HG03520 (cell line): ENCODE measurements at regions not wholly inside any gene's neighbourhood (a gene's known extent, or its start where the extent isn't known, plus 50 kb on each side); places are given as distances from the start of the nearest gene placed in this dataset.
"Not testable (repeated sequence)": the region's sequence is repeated elsewhere in the genome, so short reads cannot be mapped to it uniquely, and the experiment has no call there.

ENCODE experiments used
- ATAC-seq: cut with Tn5 transposase; IDR thresholded peaks from one replicate; pipeline ENCODE4 v1.9.1; 2021; ENCODE audit warnings: mild to moderate bottlenecking, moderate library complexity; ENCODE audit not compliant: unreplicated experiment

DNA sequence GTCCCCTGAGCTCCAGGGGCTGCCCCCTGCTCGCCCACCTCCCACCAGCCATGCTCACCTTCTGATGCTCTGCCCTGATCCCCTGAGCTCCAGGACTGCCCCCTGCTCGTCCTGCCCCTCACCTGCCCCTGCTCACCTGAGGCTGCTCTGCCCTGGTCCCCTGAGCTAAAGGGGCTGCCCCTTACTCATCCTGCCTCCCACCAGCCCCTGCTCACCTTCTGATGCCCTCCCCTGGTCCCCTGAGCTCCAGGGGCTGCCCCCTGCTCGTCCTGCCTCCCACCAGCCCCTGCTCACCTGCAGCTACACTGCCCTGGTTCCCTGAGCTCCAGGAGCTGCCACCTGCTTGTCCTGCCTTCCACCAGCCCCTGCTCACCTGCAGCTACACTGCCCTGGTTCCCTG lies 247.2 kb downstream of the TMEM121 start:
- ATAC-seq: no peak

DNA sequence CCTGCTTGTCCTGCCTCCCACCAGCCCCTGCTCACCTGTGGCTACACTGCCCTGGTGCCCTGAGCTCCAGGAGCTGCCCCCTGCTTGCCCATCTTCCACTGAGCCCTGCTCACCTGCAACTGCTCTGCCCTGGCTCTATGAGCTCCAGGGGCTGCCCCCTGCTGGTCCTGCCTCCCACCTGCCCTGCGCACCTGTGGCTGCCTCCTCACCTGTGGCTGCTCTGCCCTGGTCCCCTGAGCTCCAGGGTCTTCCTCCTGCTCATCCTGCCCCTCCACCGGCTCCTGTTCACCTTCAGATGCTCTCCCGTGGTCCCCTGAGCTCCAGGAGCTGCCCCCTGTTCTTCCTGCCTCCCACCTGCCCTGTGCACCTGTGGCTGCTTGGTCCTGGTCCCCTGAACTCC lies 247.6 kb downstream of the TMEM121 start:
- no peak for ATAC-seq

DNA sequence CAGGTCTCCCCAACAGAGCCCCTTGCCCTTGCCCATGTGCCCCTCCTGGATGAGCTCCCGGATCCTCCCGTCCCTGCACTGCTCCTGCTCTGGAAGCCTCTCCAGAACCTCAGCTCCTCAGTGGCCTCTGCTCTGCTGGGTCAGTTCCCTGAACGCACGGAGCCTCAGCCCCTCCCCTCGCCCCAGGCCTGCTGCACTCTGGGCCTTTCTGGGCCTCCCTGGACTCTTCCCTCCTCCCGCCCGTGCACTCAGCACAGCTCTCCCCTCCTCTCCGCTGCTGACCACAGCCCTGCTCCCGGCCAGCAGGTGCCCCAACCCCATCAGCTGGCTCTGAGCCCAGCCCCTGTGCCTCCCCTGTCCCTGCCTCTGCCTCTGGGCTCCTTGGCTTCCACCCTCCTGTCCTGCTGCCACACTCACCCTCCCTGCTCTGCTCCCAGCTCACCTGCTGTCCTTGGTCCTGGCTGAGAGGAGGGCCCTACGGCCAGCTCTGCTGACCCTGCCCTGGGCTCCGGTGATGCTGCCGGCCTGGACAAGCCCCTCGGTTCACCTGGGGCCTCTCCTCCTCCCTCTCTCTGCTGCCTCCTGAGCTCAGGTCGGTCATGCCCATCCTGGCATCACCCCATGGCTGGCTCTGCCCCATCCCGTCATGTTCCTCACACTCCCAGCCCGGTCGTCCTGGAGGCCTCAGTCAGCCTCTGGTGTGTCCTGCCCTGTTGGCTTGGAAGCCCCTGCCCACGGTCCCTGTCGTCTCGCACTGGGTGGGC lies 248.4 kb downstream of the TMEM121 start:
- not testable (repeated sequence) for ATAC-seq

DNA sequence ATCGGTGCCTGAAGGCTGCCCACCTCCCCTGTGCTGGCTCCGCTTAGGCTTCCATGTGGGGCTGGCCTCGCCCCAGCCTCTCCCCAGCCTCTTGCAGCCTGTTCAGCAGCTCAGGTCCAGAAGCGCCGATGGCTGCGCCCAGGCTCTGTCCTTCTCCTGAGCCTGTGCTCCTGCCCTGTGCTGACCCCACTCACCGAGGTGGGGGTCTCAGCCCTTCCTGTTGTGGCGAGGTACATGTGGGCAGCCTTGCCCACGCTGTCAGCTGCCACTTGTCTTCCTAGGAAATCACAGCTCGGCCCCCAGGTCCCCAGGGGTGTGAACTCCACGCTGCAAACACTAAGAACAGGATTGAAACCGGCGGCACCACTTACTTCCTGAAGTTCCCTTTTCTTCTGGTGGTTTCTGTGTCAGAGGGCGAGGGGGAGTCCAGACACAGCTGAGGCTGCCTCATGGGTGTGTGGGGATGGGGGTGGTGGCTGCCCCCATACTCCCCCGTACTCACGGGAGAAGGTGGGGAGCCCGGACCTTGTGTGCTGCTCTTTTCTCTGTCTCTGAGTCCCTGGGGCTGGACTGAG lies 249.1 kb downstream of the TMEM121 start:
- ATAC-seq: not testable (repeated sequence)

DNA sequence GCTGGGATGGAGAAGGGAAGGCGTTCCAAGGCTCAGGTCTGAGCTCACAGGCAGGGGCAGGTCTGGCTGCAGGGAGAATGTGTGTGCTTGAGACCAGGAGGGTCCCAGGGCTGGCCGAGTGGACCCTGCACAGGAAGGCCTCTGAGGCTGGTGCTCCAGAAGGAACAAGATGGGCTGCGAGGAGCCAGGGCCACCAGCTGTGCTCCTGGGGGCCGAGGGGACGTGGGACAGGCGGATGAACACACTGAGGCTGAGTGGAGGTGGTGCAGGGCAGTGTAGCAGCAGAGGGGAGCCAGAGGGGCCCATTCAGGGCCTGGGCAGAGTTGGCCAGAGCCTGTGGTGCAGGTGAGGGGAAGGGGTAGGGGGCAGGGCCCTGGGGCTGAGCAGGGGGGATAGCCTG lies 249.7 kb downstream of the TMEM121 start:
- not testable (repeated sequence) for ATAC-seq

DNA sequence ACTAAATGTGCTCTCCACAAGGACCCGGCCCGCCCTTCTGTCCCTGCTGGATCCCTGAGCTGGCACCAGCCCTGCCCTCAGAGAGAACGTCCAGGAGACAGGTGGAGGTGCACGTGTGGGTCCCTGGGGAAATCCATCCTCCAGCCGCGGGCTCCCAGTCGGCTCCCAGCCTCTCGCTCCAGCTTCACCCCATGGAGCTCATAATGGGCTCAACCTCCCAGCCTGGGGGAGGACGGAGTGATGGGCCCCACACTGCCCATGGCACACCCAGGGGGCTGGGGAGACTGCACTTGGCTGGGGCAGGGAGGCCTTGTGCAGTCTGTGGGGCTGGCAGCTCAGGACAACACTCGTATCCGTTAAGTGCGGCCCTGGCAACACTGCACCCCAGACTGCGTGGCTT lies 250.5 kb downstream of the TMEM121 start:
- no peak for ATAC-seq

DNA sequence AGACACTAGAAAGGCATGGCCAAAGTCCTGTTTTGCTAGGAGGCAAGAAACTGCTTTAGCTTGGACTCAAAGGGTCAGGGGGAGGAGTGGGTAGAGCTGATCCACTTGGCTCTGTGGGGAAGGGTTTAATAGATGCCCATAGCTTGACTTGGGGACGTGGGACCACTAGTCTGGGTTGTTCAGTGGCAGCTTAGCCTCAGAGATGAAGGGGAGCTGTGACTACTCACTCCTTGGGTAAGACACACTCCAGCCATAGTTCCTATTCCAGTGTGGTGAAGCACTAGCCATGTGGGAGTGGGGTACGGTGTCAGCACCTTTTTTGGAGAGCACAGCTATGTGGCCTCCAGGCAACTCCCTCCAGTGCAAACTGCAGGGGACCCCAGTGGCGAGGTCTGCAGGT lies 257.3 kb downstream of the TMEM121 start:
- no peak for ATAC-seq

DNA sequence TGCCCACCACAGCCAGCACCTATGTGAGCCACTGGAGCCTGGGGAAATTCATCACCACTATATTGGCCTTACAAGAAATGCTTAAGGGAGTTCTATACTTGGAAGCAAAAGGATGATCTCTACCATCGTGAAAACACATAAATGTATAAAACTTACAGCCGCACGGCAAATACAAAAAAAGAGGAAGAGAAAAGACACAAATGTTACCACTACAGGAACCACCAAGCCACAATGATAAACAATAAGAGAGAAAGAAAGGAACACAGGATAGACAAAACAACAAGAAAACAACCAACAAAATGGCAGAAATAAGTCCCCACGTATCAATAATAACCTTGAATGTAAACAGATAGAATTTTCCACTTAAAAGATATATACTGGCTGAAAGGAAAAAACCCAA lies 267.5 kb downstream of the TMEM121 start:
- ATAC-seq: no peak

DNA sequence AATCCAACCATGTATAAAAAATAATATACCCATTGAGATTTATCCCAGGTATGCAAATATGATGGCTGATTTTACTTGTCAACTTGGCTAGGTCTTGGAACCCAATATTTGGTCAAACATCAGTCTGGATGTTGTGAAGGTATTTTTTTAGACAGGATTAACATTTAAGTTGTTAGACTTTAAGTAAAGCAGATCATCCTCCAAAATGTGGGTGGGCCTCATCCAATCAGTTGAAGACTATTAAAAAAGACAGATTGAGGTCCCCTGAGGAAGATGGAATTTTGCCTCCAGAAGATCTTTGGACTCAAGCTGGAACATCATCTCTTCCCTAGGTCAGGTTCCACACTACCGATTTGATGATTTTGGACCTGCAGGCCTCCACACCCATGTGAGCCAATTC lies 271.2 kb downstream of the TMEM121 start:
- no peak for ATAC-seq

DNA sequence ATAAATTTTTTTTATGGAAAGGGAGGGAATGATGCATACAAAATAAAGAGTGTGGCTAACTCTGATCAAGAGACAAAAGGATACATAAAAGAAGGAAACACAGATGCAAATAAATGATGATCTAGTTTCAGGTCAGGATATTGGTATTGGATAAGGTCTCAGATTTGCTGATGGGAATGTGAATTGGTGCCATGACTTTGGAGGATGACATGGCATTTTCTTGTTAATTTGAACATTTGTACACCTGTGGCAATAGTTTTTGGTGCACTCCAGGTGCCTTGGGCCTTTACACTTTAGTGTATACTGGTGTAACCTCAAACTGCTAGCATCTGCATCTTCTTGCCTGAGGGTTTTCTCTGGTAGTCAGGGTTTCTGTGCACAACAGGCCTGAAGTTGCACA lies 279.3 kb downstream of the TMEM121 start:
- no peak for ATAC-seq

DNA sequence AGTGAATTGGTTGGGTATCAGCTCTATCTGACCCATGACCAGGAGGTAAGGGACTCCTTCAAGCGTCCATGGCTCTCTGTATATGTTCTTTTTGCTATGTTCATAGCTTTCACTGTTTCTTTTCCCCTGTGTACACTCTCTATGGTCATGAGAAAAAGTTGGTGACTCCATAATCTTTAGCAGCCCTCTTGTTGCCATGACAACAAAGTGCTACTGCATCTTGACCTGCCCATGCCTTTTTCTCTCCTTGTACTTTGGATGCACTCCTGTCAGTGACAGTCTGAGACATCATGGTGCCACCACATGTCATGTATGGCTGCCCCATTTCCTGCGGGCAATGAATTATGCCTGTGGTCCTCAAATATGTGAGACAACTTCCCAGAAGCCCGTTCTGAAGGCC lies 280.2 kb downstream of the TMEM121 start:
- no peak for ATAC-seq

DNA sequence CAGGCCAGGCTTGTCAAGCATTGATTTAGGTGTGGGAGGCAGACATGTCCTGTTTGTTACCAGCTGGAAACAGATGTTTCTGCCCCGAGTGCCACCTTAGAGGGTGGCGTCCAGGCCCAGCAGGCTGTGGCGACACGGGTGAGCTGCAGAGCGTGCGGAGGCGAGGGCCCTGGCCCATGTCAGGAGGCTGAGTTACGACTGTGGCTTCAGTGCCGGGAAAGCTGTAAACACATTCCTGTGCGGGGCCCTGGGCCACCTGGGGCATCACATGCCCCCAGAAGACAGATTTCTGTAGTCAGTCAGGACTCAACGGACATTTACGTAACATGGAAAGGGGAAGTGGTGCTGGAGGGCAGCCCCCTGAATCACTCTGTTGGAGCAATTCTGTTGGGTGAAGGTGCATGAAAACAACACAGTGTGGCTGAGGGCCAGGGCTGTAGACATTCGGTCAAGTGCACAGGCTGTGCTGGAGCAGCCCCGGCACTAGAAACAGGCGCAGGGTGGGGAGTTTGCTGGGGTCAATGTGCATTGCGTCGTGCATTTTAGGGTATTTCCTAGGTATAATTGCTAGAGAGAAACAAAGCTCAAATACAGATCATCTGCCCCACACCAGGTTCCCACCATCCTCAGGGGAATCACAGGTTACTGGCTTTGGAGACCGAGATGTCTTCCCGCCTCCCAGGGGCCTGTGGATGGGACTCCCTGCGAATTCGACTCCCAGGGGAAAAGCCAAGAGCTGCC lies 291.8 kb downstream of the TMEM121 start:
- no peak for ATAC-seq

DNA sequence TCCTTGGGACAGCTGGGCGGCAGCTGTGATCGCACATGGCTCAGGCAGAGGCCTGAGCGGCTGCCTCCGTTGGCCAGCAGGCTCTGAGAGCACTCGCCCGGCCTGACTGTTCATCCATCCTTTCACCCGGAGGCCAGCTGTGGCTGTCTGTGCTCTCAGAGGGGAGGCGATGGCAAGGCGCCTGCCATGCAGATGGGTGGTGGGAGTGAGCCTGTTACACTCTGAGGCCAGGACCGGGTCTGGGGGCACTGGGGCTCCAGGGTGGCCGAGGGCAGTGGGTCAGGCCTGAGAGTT lies 292.3 kb downstream of the TMEM121 start:
- no peak for ATAC-seq

DNA sequence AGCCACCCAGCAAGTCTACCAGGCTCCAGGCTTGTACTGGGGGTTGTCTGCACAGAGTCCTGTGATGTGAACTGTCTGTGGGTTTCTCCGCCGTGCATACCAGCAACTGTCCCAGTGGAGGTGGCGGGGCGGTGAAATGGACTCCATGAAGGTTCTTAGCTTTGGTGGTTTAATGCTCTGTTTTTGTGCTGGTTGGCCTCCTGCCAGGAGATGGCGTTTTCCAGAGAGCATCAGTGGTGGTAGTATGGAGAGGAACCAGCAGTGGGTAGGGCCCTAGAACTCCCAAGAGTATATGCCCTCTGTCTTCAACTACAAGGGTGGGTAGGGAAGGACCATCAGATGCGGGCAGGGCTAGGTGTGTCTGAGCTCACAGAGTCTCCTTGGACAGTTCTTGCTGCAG lies 303.8 kb downstream of the TMEM121 start:
- no peak for ATAC-seq

DNA sequence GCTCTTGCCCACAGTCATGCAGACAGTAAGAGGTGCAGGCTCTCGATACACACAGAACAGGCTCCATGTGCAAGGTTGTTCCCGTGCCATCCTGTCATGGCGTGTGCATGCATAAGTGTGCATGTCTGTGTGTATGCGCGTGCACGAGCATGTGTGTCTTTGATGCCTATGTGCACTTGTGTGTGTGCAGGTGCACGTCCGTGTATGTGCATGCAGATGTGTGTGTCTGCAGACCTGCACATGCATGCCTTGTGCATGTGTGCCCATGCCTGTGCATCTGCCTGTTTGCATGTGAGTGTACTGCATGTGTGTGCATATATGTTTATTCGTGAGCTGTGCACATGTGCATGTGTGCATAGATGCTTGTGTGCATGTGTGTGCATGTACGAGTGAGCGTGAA lies 309.8 kb downstream of the TMEM121 start:
- ATAC-seq: no peak

DNA sequence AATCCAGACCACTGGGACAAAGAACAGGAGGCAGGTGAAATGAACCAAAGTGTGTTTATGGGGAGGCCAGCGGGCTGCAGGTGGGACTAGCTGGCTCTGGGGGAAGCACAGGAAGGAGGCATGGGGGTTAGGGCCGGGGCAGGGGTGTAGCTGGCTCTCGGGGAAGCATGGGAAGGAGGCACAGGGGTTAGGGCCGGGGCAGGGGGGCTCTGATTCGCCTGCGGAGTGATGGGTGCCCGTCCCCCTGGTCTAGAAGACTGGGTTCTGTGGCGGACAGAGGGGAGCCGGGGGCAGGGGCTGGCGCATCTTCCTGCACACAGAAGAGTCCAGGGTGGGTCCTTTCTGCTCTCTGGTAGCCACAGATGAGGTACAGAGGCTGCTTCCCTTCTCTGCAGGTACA lies 310.3 kb downstream of the TMEM121 start:
- ATAC-seq: no peak

DNA sequence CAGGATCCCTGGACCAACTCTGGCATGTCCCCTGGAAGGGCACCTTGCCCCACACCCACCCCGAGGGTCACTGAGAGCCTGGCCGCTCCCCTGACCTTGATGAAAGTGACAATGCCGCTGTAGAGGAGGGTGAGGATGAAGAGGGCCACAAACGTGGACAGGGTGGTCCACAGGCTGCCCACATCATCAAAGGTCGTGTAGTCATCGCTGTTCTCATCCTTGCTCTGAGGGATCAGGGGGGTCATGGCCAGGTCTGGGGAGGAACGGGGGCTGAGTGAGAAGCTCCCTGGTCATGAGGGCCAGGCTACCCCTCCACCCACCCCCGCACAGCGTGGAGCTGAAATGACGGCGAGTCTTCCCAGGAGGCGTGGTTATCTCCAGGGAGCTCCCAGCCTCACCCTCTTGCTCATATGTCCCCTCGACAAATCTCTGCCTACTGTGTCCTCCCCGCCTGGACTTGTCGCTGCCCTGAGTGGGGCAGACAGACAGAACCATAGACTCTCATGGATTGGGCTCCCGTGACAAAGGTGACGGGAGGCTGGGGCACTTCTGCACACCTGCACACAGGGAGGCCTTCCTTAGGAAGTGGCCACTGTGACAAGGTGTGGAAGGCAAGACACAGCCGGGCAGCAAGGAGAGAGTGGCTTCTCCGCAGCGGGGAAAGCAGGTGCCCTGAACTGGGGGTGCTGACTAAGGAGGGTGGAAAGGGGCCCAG lies 311.1 kb downstream of the TMEM121 start:
- no peak for ATAC-seq

DNA sequence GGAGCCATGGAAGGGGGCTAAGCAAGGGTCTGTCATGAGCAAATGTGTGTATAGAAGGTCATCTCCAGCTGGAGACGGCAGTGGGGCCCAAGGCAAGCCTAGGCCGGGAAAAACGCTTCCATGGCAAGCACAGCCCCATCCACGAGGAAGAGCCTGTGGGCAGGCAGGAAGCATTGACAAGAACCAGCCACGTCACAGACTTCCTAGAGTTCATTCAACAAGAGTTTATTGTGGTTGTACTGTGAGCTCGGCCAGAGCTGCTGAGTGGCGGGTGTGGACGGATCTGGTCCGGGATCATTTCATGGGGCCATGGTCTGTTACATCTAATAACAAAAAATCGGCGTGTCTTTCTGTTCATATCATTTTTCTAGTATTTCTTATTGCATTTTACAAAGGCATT lies 311.7 kb downstream of the TMEM121 start:
- no peak for ATAC-seq

DNA sequence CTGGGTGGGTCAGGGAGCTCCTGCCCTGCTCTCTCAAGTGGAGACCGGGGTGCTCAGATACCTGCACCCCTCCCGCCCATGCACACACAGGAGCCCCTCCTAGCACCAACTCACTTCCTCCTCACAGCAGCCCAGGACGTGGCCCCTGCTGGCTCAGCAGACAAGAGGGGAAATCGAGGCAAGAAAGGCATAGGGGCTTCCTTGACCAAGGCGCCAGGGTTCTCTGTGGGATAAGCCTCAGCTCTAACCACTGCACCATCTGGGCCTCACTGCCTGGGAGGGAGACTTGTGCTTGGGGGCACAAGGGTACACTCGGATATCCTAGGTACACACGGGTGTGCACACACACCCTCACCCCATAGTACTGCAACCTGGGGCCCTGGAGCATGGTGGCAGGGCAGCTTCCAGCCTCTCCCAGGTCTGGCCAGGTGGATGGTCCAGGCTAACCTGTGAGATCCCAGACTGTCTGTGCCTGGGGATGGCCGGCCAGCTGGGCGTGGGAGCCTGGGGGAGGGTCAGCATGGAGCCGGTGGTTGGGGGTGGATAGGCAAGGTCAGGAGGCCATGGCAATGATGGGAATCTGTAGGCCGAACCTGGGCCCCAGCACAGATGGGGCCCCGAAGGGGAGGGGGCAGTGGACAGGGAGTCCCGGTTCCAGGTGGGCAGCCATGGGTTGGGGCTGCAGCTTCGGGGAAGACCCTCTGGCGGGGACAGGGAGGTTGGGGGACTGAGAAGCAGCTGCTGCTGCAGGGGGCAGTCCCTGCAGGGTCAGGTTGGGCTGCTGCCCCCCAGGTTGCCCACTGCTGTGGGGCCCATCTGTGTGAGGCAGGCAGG lies 312.4 kb downstream of the TMEM121 start:
- no peak for ATAC-seq

DNA sequence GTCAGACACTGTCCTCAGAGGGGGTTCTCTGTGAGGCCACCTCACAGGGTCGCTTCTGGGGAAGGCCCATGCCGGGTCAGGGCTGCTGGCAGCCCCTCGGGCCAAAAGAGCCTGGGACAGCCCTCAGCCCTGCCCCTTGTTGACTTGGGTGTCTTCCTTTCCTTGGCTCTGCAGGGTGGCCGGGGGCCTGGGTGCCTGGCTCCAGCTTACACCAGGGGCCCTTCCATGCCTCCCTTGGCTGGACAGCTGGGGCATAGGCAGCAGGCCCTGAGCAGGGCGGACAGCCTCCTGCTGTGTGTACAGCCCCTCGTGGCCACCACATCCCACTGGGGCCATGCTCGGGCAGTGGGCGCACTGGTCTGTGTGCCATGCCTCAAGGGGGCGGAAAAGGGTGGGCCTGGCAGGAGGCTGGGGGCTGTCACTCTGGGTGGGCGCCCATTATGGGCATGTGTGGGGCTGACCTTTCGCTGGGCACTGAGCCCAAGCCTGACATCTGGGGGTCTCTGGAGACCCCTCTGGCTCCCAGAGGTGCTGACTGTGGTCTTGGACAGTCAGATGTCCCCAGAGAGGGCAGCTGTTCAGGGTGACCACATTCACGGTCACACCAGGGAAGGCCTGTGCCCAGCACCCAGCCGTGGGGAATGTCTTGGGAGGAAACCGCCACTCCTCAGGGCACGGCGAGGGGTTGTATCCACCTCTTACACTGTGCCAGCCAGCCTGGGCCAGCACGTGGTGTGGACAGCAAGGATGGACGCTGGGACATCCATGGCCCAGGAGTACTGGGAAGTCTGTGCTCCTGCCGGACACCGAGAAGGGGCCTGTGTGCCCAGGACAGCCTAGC lies 313.3 kb downstream of the TMEM121 start:
- ATAC-seq: no peak
